ENCODE measurements at regions not wholly inside any gene's neighbourhood (a gene's known extent, or its start where the extent isn't known, plus 50 kb on each side); places are given as distances from the start of the nearest gene placed in this dataset.

DNA sequence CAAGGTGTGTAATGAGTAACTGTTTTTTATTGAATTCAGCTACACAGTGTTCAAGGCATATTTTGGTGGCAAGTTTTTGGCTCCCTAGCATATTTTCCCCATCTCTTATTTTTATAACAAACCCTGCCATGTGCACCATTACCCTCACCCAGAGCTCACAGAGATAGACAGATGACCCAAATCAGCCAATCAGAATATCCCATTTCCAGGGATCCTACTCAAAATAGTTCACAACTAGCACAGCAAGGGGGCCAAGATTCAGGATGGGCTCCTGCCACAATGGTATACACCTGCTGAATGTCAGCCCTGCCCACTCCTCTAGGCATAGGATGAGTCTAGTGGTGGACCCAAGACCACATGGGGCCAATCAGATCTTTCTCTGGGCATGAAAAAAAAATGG, 78.8 kb upstream of the SETMAR start:
- TF ChIP-seq POLR2A (IDR thresholded peaks at IDR 0.05; ENCODE audit: low read depth, low read length), result no peak
- no peak for TF ChIP-seq USF2 (IDR thresholded peaks at IDR 0.05; ENCODE audit: low read depth, low read length)
- TF ChIP-seq CTCF (conservative IDR thresholded peaks at IDR 0.05; ENCODE audit: low read depth, low read length), result no peak
- no peak for TF ChIP-seq RAD21 (IDR thresholded peaks at IDR 0.05; ENCODE audit: low read length)
- no peak for TF ChIP-seq MXI1 (IDR thresholded peaks at IDR 0.05; ENCODE audit: borderline replicate concordance, low read depth, low read length)
- TF ChIP-seq BHLHE40 (IDR thresholded peaks at IDR 0.05; ENCODE audit: low read depth, low read length), result no peak
- TF ChIP-seq, protein P1, sequence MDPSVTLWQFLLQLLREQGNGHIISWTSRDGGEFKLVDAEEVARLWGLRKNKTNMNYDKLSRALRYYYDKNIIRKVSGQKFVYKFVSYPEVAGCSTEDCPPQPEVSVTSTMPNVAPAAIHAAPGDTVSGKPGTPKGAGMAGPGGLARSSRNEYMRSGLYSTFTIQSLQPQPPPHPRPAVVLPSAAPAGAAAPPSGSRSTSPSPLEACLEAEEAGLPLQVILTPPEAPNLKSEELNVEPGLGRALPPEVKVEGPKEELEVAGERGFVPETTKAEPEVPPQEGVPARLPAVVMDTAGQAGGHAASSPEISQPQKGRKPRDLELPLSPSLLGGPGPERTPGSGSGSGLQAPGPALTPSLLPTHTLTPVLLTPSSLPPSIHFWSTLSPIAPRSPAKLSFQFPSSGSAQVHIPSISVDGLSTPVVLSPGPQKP (IDR thresholded peaks at IDR 0.05; ENCODE audit: borderline replicate concordance, low read depth, low read length), result no peak
- no peak for TF ChIP-seq MAFK (IDR thresholded peaks at IDR 0.05; ENCODE audit: low read depth, low read length)
- TF ChIP-seq CEBPB (IDR thresholded peaks at IDR 0.05; ENCODE audit: low read depth, low read length), result no peak
- TF ChIP-seq RFX5 (IDR thresholded peaks at IDR 0.05; ENCODE audit: low read depth, low read length), result no peak
- no peak for TF ChIP-seq NFE2L2 (IDR thresholded peaks at IDR 0.05; ENCODE audit: low read depth, low read length)
- no peak for TF ChIP-seq RCOR1 (IDR thresholded peaks at IDR 0.05; ENCODE audit: insufficient replicate concordance, low read length)
- TF ChIP-seq CHD1 (IDR thresholded peaks at IDR 0.05; ENCODE audit: low read depth, low read length), result no peak
- no peak for TF ChIP-seq MAZ (IDR thresholded peaks at IDR 0.05; ENCODE audit: borderline replicate concordance, low read depth, low read length)

Measured in IMR-90 (cell line).